LoVo (cell line): ENCODE measurements at regions not wholly inside any gene's neighbourhood (a gene's known extent, or its start where the extent isn't known, plus 50 kb on each side); places are given as distances from the start of the nearest gene placed in this dataset.
A peak's percentile ranks its signal among the peaks of the same experiment; 100 is the strongest.

Source experiments
- DNase-seq: peaks from one replicate; pipeline ENCODE4 v3.0.0-alpha.2; 2016; ENCODE audit warnings: low spot score

DNA sequence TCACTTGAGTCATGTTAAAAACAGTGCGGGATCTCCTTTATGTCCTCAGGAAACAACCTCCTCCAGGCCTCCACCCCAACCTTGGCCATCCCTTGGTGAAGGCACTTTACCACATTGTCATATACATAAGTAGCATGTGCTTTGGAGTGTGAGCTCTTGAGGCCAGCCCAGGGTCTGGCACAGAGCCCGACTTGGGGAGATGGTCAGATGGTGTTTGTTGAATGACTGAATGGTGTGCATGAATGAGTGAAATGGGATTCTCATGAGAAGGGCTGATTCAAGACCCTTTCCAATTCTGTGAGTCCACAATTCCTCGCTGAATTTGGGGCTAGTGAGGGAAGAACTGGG lies 52.9 kb upstream of the DLK1 start:
- DNase-seq, result no peak

- no peak for DNase-seq
Measured at GRCh38 chr14:100674428-100674827, 52.3 kb upstream of the DLK1 start.

- DNase-seq, result no peak
Measured at GRCh38 chr14:100674897-100675619, 51.6 kb upstream of the DLK1 start.

GRCh38 chr14:100675699-100676684 lies 50.7 kb upstream of the DLK1 start:
- DNase-seq, result peak; percentile 3
